ENCODE measurements at regions not wholly inside any gene's neighbourhood (a gene's known extent, or its start where the extent isn't known, plus 50 kb on each side); places are given as distances from the start of the nearest gene placed in this dataset.

- TF ChIP-seq CTCF (IDR thresholded peaks at IDR 0.05) (no peak), POLR2A (IDR thresholded peaks at IDR 0.05) (no peak)
Observed at GRCh38 chr14:51585055-51585454, 66.7 kb upstream of the FRMD6 start.

Data from adrenal gland (tissue), 5 donors.